WI38 (cell line): ENCODE measurements at regions not wholly inside any gene's neighbourhood (a gene's known extent, or its start where the extent isn't known, plus 50 kb on each side); places are given as distances from the start of the nearest gene placed in this dataset.

ENCODE experiments used
- H3K4me3 ChIP-seq: 2 replicates; pipeline ENCODE4 v1.5.1; 2011; ENCODE audit warnings: low read depth, mild to moderate bottlenecking, control low read depth, low read length
- TF ChIP-seq, protein P1 (sequence below): IDR thresholded peaks from 2 replicates; pipeline ENCODE4 v1.5.1; 2012; ENCODE audit warnings: low read depth, mild to moderate bottlenecking, control low read depth, low read length

DNA sequence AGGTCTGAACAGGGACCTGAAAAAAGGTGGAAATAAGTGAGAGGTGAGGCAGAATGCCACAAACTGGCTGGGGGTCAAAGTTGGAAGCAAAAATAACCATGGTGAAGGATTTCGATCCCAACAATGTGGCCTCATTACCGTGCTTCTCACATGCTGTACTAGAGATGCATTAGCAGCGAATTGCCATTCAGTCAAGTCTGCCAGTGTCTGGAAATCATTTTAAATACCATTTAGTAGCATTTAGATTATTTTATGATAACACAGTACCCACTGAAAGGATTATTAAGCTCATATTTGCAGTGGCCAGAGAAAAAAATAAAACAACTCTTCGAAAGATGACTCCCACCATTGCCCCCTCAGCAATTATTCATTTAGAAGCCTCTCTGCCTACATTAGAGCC is 294.6 kb upstream of the SLC24A2 start:
- TF ChIP-seq, protein P1, sequence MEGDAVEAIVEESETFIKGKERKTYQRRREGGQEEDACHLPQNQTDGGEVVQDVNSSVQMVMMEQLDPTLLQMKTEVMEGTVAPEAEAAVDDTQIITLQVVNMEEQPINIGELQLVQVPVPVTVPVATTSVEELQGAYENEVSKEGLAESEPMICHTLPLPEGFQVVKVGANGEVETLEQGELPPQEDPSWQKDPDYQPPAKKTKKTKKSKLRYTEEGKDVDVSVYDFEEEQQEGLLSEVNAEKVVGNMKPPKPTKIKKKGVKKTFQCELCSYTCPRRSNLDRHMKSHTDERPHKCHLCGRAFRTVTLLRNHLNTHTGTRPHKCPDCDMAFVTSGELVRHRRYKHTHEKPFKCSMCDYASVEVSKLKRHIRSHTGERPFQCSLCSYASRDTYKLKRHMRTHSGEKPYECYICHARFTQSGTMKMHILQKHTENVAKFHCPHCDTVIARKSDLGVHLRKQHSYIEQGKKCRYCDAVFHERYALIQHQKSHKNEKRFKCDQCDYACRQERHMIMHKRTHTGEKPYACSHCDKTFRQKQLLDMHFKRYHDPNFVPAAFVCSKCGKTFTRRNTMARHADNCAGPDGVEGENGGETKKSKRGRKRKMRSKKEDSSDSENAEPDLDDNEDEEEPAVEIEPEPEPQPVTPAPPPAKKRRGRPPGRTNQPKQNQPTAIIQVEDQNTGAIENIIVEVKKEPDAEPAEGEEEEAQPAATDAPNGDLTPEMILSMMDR, result no peak
- H3K4me3 ChIP-seq, result no peak overlapping the region

- H3K4me3 ChIP-seq, result no peak overlapping the region
- TF ChIP-seq, protein P1, result no peak
Observed at GRCh38 chr9:20082831-20083230, 294.0 kb upstream of the SLC24A2 start.

GRCh38 chr9:20082406-20082805 is 293.6 kb upstream of the SLC24A2 start:
- TF ChIP-seq, protein P1, result no peak
- no peak overlapping the region for H3K4me3 ChIP-seq

GRCh38 chr9:20078246-20078645 is 289.4 kb upstream of the SLC24A2 start:
- TF ChIP-seq, protein P1, result no peak
- H3K4me3 ChIP-seq, result no peak overlapping the region

DNA sequence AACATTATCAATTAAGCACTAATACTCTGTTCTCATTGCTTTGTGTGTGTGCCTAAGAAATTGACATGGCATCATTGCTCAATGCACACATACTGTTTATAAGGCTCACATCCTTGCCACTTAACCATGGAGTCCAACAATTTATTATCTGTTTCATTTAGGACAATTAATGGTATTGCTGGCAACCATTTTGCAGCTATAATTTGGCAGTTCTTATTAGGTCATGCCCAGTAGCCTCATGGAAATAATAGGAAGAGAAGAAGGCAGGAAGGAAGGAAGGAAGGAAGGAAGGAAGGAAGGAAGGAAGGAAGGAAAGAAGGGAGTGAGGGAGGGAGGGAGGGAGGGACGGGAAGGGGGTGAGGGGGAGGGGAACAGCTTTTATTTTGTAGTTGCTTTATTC is 285.5 kb upstream of the SLC24A2 start:
- H3K4me3 ChIP-seq, result no peak overlapping the region
- TF ChIP-seq, protein P1, result no peak

- TF ChIP-seq, protein P1, result no peak
- no peak overlapping the region for H3K4me3 ChIP-seq
Observed at GRCh38 chr9:20070336-20070735, 281.5 kb upstream of the SLC24A2 start.

- TF ChIP-seq, protein P1, result no peak
- no peak overlapping the region for H3K4me3 ChIP-seq
Observed at GRCh38 chr9:20065796-20066700, 277.2 kb upstream of the SLC24A2 start.
